Mesenchymal stem cell (in vitro differentiated cells and primary cell): ENCODE measurements at regions not wholly inside any gene's neighbourhood (a gene's known extent, or its start where the extent isn't known, plus 50 kb on each side); places are given as distances from the start of the nearest gene placed in this dataset.

Source experiments
- DNase-seq: peaks from one replicate; pipeline ENCODE4 v3.0.0-alpha.2; 2013
- H2AFZ ChIP-seq: one replicate; pipeline ENCODE4 v1.6.1; 2013; ENCODE audit warnings: low read depth, mild to moderate bottlenecking, control low read depth, inconsistent platforms, low read length, moderate library complexity
- H2AK5ac ChIP-seq: 2 replicates; pipeline ENCODE4 v1.6.1; 2013; ENCODE audit warnings: low read length, moderate library complexity, mild to moderate bottlenecking, inconsistent platforms; ENCODE audit not compliant: severe bottlenecking
- H2BK120ac ChIP-seq: one replicate; pipeline ENCODE4 v1.6.1; 2013; ENCODE audit warnings: low read depth, mild to moderate bottlenecking, inconsistent platforms, low read length, moderate library complexity
- H2BK12ac ChIP-seq, 2 experiments: one replicate each; pipeline ENCODE4 v1.6.1; 2013; ENCODE audit warnings: inconsistent platforms in 2 of 2, low read length in 2 of 2, mild to moderate bottlenecking in 2 of 2, moderate library complexity in 2 of 2, control low read depth in 1 of 2
- H2BK15ac ChIP-seq: one replicate; pipeline ENCODE4 v1.6.1; 2013; ENCODE audit warnings: mild to moderate bottlenecking, low read depth, inconsistent platforms; ENCODE audit not compliant: poor library complexity, severe bottlenecking
- H2BK5ac ChIP-seq: 2 replicates; pipeline ENCODE4 v1.6.1; 2013; ENCODE audit warnings: low read depth, mild to moderate bottlenecking, low read length, control low read depth, inconsistent platforms; ENCODE audit not compliant: poor library complexity, severe bottlenecking
- H3K14ac ChIP-seq, 2 experiments: one replicate each; pipeline ENCODE4 v1.6.1; 2013; ENCODE audit warnings: inconsistent platforms in 2 of 2, low read length in 2 of 2, control low read depth in 1 of 2, mild to moderate bottlenecking in 1 of 2, moderate library complexity in 1 of 2
- H3K18ac ChIP-seq, 2 experiments: one replicate each; pipeline ENCODE4 v1.6.1; 2013; ENCODE audit warnings: inconsistent platforms in 2 of 2, low read length in 2 of 2, control low read depth in 1 of 2, low read depth in 1 of 2, mild to moderate bottlenecking in 1 of 2
- H3K23ac ChIP-seq, 2 experiments: one replicate each; pipeline ENCODE4 v1.6.1; 2013; ENCODE audit warnings: inconsistent platforms in 2 of 2, low read length in 2 of 2, mild to moderate bottlenecking in 2 of 2, moderate library complexity in 2 of 2, control low read depth in 1 of 2
- H3K27ac ChIP-seq: 2 replicates; pipeline ENCODE4 v1.5.1; 2013; ENCODE audit warnings: mild to moderate bottlenecking, moderate library complexity, low read length, control low read depth, inconsistent platforms; ENCODE audit not compliant: poor library complexity, severe bottlenecking
- H3K27me3 ChIP-seq, 2 experiments: 2 replicates each; pipeline versions ENCODE4 v1.6.1 to v1.7.0; 2013; ENCODE audit warnings: low read length in 2 of 2, mild to moderate bottlenecking in 2 of 2, moderate library complexity in 2 of 2, control low read depth in 1 of 2, inconsistent platforms in 1 of 2; ENCODE audit not compliant: control insufficient read depth in 1 of 2, insufficient read depth in 1 of 2
- H3K36me3 ChIP-seq, 2 experiments: 2 replicates each; pipeline versions ENCODE4 v1.6.1 to v1.7.0; 2013; ENCODE audit warnings: low read length in 2 of 2, control low read depth in 1 of 2, inconsistent platforms in 1 of 2, low read depth in 1 of 2, mild to moderate bottlenecking in 1 of 2; ENCODE audit not compliant: insufficient read depth in 2 of 2, control insufficient read depth in 1 of 2
- H3K4ac ChIP-seq, 2 experiments: one replicate each; pipeline ENCODE4 v1.6.1; 2013; ENCODE audit warnings: inconsistent platforms in 2 of 2, low read length in 2 of 2, mild to moderate bottlenecking in 2 of 2, moderate library complexity in 2 of 2, control low read depth in 1 of 2, low read depth in 1 of 2
- H3K4me1 ChIP-seq: 2 replicates; pipeline ENCODE4 v1.6.1; 2013; ENCODE audit warnings: low read depth, low read length, control low read depth; ENCODE audit not compliant: control insufficient read depth, insufficient read depth
- H3K4me2 ChIP-seq: 2 replicates; pipeline ENCODE4 v1.6.1; 2013; ENCODE audit warnings: low read length, mild to moderate bottlenecking, inconsistent platforms; ENCODE audit not compliant: poor library complexity, severe bottlenecking
- H3K4me3 ChIP-seq, 2 experiments: 2 replicates each; pipeline versions ENCODE4 v1.5.1 to v1.7.0; 2013; ENCODE audit warnings: low read length in 2 of 2, mild to moderate bottlenecking in 2 of 2, control low read depth in 1 of 2, low read depth in 1 of 2; ENCODE audit not compliant: insufficient read depth in 1 of 2
- H3K79me1 ChIP-seq: replicated peaks from 2 replicates; pipeline ENCODE4 v1.6.1; 2013; ENCODE audit warnings: mild to moderate bottlenecking, control low read depth, low read length, inconsistent platforms; ENCODE audit not compliant: poor library complexity, severe bottlenecking
- H3K9ac ChIP-seq: 2 replicates; pipeline ENCODE4 v1.7.0; 2013; ENCODE audit warnings: mild to moderate bottlenecking, low read length, moderate library complexity
- H3K9me3 ChIP-seq: 2 replicates; pipeline ENCODE4 v1.7.0; 2013; ENCODE audit warnings: mild to moderate bottlenecking, low read length; ENCODE audit not compliant: control insufficient read depth
- H4K8ac ChIP-seq: one replicate; pipeline ENCODE4 v1.6.1; 2013; ENCODE audit warnings: inconsistent platforms, mild to moderate bottlenecking, low read length, moderate library complexity
- H4K91ac ChIP-seq: one replicate; pipeline ENCODE4 v1.6.1; 2013; ENCODE audit warnings: mild to moderate bottlenecking, low read length, inconsistent platforms
- WGBS: methylation state at CpG from one replicate; pipeline ENCODE4 v1.1.7; 2013; ENCODE audit warnings: mixed read lengths; 5-methylcytosine and 5-hydroxymethylcytosine counted together

- no peak overlapping the region for H2BK5ac ChIP-seq
- H3K4me1 ChIP-seq = no peaks in the 10 kb centered on the region
- no peak overlapping the region for H3K4me2 ChIP-seq
- H4K91ac ChIP-seq = no peak overlapping the region
- H4K8ac ChIP-seq = no peak overlapping the region
- H3K79me1 ChIP-seq = no peaks in the 10 kb centered on the region
- H3K36me3 ChIP-seq = no peaks in the 10 kb centered on the region
- H2AFZ ChIP-seq = no peak overlapping the region
- DNase-seq = no peak
- no peak overlapping the region for H3K4me3 ChIP-seq
- no peak overlapping the region for H2AK5ac ChIP-seq
- no peaks in the 10 kb centered on the region for H3K27me3 ChIP-seq
- H3K27ac ChIP-seq = no peak overlapping the region
- WGBS = 69% methylated on average over 3 of the region's 3 CpGs
- H3K9me3 ChIP-seq = no peaks in the 10 kb centered on the region
- no peak overlapping the region for H2BK120ac ChIP-seq
- no peak overlapping the region for H3K4ac ChIP-seq
- no peak overlapping the region for H2BK12ac ChIP-seq
- H3K9ac ChIP-seq = no peak overlapping the region
- H3K23ac ChIP-seq = no peak overlapping the region
- H3K14ac ChIP-seq = no peak overlapping the region
- no peak overlapping the region for H2BK15ac ChIP-seq
- H3K18ac ChIP-seq = no peak overlapping the region
Observed at GRCh38 chr2:108119492-108119891, 120.3 kb upstream of the SULT1C3 start.

DNA sequence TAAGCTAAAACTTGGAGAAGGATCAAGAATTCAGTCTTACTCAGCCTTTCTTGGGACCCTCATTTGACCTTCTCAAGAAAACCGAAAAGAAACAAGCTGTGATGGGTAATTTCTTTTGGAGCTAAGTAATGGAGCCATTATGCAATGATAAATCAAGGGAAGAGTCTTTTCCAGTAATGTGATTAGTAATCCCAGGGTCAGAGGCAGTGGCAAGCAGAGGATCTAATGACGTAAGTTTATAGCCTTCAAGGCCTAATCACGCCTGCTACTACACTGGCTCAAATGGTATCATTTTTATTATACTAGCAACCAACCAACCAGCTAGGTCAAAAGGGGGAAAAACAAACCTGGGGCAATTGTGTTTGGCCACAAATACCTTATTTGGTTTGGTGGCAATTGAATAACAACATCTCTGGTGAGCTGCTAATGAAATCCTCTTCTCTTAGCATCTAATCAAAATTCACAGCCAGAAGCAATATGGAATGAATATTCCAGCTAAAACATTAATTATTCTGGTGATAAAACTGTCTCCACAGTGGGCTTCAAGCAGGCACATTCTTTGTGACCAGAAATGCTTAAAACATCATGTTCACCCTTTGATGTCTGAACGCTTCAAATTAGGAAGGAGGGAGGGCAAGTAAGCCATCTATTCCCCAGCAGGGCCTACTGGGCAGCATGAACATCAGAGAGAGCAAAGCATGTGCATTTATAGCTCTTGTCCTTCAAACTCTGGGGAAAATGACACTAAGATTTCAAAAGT, 114.9 kb upstream of the SULT1C3 start:
- no peak for DNase-seq
- Histone ChIP-seq H2BK15ac (no peak overlapping the region), H3K18ac (no peak overlapping the region), H3K9me3 (no peaks in the 10 kb centered on the region), H2BK120ac (no peak overlapping the region), H3K27me3 (no peaks in the 10 kb centered on the region), H4K8ac (no peak overlapping the region), H2AFZ (no peak overlapping the region), H3K4me2 (no peak overlapping the region), H2AK5ac (no peak overlapping the region), H3K4ac (no peak overlapping the region), H3K4me1 (no peaks in the 10 kb centered on the region), H3K79me1 (no peaks in the 10 kb centered on the region), H3K4me3 (no peak overlapping the region), H3K9ac (no peak overlapping the region), H3K14ac (no peak overlapping the region), H3K23ac (no peak overlapping the region), H2BK12ac (no peak overlapping the region), H4K91ac (no peak overlapping the region), H3K36me3 (no peaks in the 10 kb centered on the region), H2BK5ac (no peak overlapping the region), H3K27ac (no peak overlapping the region)
- 62% methylated on average over 4 of the region's 4 CpGs for WGBS

GRCh38 chr2:108125581-108125980, 114.2 kb upstream of the SULT1C3 start:
- Histone ChIP-seq H3K18ac (no peak overlapping the region), H2BK12ac (no peak overlapping the region), H4K8ac (no peak overlapping the region), H3K9me3 (no peaks in the 10 kb centered on the region), H2BK15ac (no peak overlapping the region), H2BK5ac (no peak overlapping the region), H3K4ac (no peak overlapping the region), H4K91ac (no peak overlapping the region), H2AFZ (no peak overlapping the region), H3K27me3 (no peaks in the 10 kb centered on the region), H2BK120ac (no peak overlapping the region), H3K27ac (no peak overlapping the region), H3K23ac (no peak overlapping the region), H3K4me2 (no peak overlapping the region), H3K79me1 (no peaks in the 10 kb centered on the region), H3K36me3 (no peaks in the 10 kb centered on the region), H3K4me1 (no peaks in the 10 kb centered on the region), H3K4me3 (no peak overlapping the region), H2AK5ac (no peak overlapping the region), H3K14ac (no peak overlapping the region), H3K9ac (no peak overlapping the region)
- DNase-seq = no peak
- WGBS = no CpG with 5 or more reads among the region's 1 CpG

DNA sequence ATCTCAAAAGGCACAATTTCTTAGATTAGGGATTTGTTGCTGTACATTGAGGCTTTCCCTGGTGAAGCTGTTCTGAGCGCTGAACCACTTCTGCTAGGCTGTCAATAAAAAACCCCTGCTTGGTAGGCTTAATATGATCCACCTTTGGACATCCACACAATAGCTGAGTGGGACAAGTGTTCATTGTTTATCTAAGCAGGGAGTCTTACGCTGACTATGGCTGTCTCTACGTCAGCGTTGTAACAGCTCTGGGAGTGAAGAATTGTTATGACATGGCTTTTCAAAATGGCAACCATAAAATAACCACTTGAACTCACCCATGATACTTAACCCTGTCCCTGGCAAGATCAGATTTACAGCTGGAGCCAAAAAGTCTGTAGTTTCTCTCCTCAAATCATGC, 111.5 kb upstream of the SULT1C3 start:
- no peak overlapping the region for H2BK120ac ChIP-seq
- H2AFZ ChIP-seq = no peak overlapping the region
- H3K9ac ChIP-seq = no peak overlapping the region
- H3K9me3 ChIP-seq = peaks cover 5% of the 10 kb centered on the region
- no peak overlapping the region for H2BK5ac ChIP-seq
- no peak overlapping the region for H4K8ac ChIP-seq
- no peak overlapping the region for H4K91ac ChIP-seq
- no peak for DNase-seq
- no peak overlapping the region for H3K4ac ChIP-seq
- no peak overlapping the region for H2BK12ac ChIP-seq
- no peaks in the 10 kb centered on the region for H3K79me1 ChIP-seq
- H3K4me3 ChIP-seq = no peak overlapping the region
- H3K36me3 ChIP-seq = no peaks in the 10 kb centered on the region
- H3K4me2 ChIP-seq = no peak overlapping the region
- no peak overlapping the region for H3K23ac ChIP-seq
- no peaks in the 10 kb centered on the region for H3K27me3 ChIP-seq
- no peak overlapping the region for H2AK5ac ChIP-seq
- H3K4me1 ChIP-seq = no peaks in the 10 kb centered on the region
- no peak overlapping the region for H2BK15ac ChIP-seq
- no peak overlapping the region for H3K27ac ChIP-seq
- no peak overlapping the region for H3K18ac ChIP-seq
- WGBS = 27% methylated on average over 3 of the region's 4 CpGs
- no peak overlapping the region for H3K14ac ChIP-seq
